Smooth muscle cell (in vitro differentiated cells): ENCODE measurements at regions not wholly inside any gene's neighbourhood (a gene's known extent, or its start where the extent isn't known, plus 50 kb on each side); places are given as distances from the start of the nearest gene placed in this dataset.
A peak's percentile ranks its signal among the peaks of the same experiment; 100 is the strongest.

ENCODE experiments used
- DNase-seq: peaks from one replicate; lab custom pipeline; 2025; ENCODE audit not compliant: unreplicated experiment; lab: John Stamatoyannopoulos, UW
- H2AFZ ChIP-seq: fragments of 200-600 bp; sonication (generic); 2 replicates; pipeline ENCODE4 v1.6.0; 2016; ENCODE audit warnings: antibody characterized with exemption, low read depth, mild to moderate bottlenecking
- H3F3A ChIP-seq: fragments of 200-600 bp; sonication (generic); 2 replicates; pipeline ENCODE4 v1.6.0; 2017; ENCODE audit warnings: antibody characterized with exemption, low read depth
- H3K27ac ChIP-seq: fragments of 200-600 bp; sonication (generic); 2 replicates; pipeline ENCODE4 v1.5.1; 2016; ENCODE audit warnings: low read depth, mild to moderate bottlenecking
- H3K27me3 ChIP-seq: fragments of 200-600 bp; sonication (generic); 2 replicates; pipeline ENCODE4 v1.6.1; 2016; ENCODE audit warnings: low read depth, mild to moderate bottlenecking
- H3K36me3 ChIP-seq: fragments of 200-600 bp; sonication (generic); 2 replicates; pipeline ENCODE4 v1.5.1; 2016; ENCODE audit warnings: low read depth
- H3K4me1 ChIP-seq: fragments of 200-600 bp; sonication (generic); 2 replicates; pipeline ENCODE4 v1.5.1; 2016; ENCODE audit warnings: low read depth
- H3K4me2 ChIP-seq: fragments of 200-600 bp; sonication (generic); 2 replicates; pipeline ENCODE4 v1.6.0; 2016; ENCODE audit warnings: mild to moderate bottlenecking
- H3K4me3 ChIP-seq: fragments of 200-600 bp; sonication (generic); 2 replicates; pipeline ENCODE4 v1.5.1; 2016; ENCODE audit warnings: mild to moderate bottlenecking
- H3K79me2 ChIP-seq: fragments of 200-600 bp; sonication (generic); 2 replicates; pipeline ENCODE4 v1.6.0; 2016; ENCODE audit warnings: low read depth, mild to moderate bottlenecking
- H3K9ac ChIP-seq: fragments of 200-600 bp; sonication (generic); 2 replicates; pipeline ENCODE4 v1.6.0; 2016; ENCODE audit warnings: low read depth
- H3K9me3 ChIP-seq: fragments of 200-600 bp; sonication (generic); replicated peaks from 2 replicates; pipeline ENCODE4 v1.5.1; 2016; ENCODE audit warnings: low read depth
- H4K20me1 ChIP-seq: fragments of 200-600 bp; sonication (generic); 2 replicates; pipeline ENCODE4 v1.6.0; 2016; ENCODE audit warnings: low read depth
- CTCF ChIP-seq: fragments of 200-600 bp; sonication (generic); IDR thresholded peaks from 2 replicates; pipeline ENCODE4 v1.5.1; 2017; ENCODE audit warnings: borderline replicate concordance, mild to moderate bottlenecking, antibody characterized with exemption; ENCODE audit not compliant: insufficient read depth, poor library complexity, severe bottlenecking
- WGBS: methylation state at CpG from one replicate; pipeline ENCODE4 v1.1.7; 2016; ENCODE audit warnings: low lambda C conversion rate; 5-methylcytosine and 5-hydroxymethylcytosine counted together

DNA sequence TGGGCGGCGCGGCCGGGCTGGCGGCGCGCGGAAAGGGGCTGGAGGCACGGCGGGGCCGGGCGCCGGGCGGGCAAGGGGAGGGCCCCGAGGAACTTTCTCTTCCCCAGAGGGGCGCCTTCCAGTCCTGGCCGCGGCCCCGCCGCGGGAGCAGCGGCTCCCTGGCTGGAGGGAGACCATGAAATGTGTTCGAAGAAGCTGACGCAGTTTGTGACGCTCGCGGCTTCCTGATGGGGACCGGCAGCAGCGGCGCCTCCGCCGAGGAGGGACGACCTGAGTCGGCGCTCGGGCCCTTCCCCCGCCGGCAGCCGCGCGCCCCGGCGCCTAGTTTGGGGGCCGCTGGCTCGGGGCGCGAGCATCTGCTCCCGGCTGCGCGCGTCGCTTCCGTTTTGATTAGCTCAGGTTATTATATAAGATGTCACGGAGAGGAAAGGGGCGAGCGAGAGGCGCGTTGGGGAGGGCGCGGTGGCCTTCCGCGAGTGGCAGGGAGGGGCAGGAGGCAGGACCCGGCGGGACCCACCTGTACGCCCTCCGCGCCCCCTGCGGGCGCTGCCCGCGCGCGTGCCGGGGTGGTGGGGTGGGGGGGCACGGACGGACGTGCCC lies 57.1 kb upstream of the PCGF5 start:
- WGBS, result 1% methylated on average over 49 of the region's 77 CpGs
- H2AFZ ChIP-seq, result peak overlapping the region; percentile 90
- DNase-seq, result peak; percentile 55
- peak overlapping the region; percentile 93 for H3K4me2 ChIP-seq
- H4K20me1 ChIP-seq, result peaks cover 17% of the 10 kb centered on the region
- no peaks in the 10 kb centered on the region for H3K79me2 ChIP-seq
- H3K9me3 ChIP-seq, result no peaks in the 10 kb centered on the region
- H3K27me3 ChIP-seq, result peaks cover 16% of the 10 kb centered on the region
- H3K4me3 ChIP-seq, result peak overlapping the region; percentile 94
- H3K4me1 ChIP-seq, result peaks cover 3% of the 10 kb centered on the region
- H3K27ac ChIP-seq, result no peak overlapping the region
- H3K9ac ChIP-seq, result peak overlapping the region; percentile 84
- no peaks in the 10 kb centered on the region for H3F3A ChIP-seq
- no peaks in the 10 kb centered on the region for H3K36me3 ChIP-seq
- no peak for TF ChIP-seq CTCF

- H3K4me3 ChIP-seq, result peak overlapping the region; percentile 94
- H3K27me3 ChIP-seq, result peaks cover 16% of the 10 kb centered on the region
- peak overlapping the region; percentile 90 for H2AFZ ChIP-seq
- H3K9me3 ChIP-seq, result no peaks in the 10 kb centered on the region
- peaks cover 17% of the 10 kb centered on the region for H4K20me1 ChIP-seq
- no peaks in the 10 kb centered on the region for H3F3A ChIP-seq
- 6% methylated on average over 37 of the region's 38 CpGs for WGBS
- no peaks in the 10 kb centered on the region for H3K79me2 ChIP-seq
- peak overlapping the region; percentile 93 for H3K4me2 ChIP-seq
- TF ChIP-seq CTCF, result no peak
- H3K9ac ChIP-seq, result peak overlapping the region; percentile 84
- H3K27ac ChIP-seq, result peak overlapping the region; percentile 33
- peak; percentile 43 for DNase-seq
- H3K4me1 ChIP-seq, result peaks cover under 1% of the 10 kb centered on the region
- H3K36me3 ChIP-seq, result no peaks in the 10 kb centered on the region
Measured at GRCh38 chr10:91163869-91164474, 56.5 kb upstream of the PCGF5 start.

- TF ChIP-seq CTCF, result no peak
- H3K4me1 ChIP-seq, result no peaks in the 10 kb centered on the region
- no peaks in the 10 kb centered on the region for H3K36me3 ChIP-seq
- H3K27ac ChIP-seq, result peak overlapping the region; percentile 33
- no peaks in the 10 kb centered on the region for H3K9me3 ChIP-seq
- peaks cover 16% of the 10 kb centered on the region for H3K27me3 ChIP-seq
- no peak overlapping the region for H3K9ac ChIP-seq
- no peak overlapping the region for H2AFZ ChIP-seq
- no peaks in the 10 kb centered on the region for H3F3A ChIP-seq
- no peak for DNase-seq
- H3K4me2 ChIP-seq, result peak overlapping the region; percentile 93
- 70% methylated on average over 7 of the region's 7 CpGs for WGBS
- peak overlapping the region; percentile 94 for H3K4me3 ChIP-seq
- H4K20me1 ChIP-seq, result peaks cover 17% of the 10 kb centered on the region
- H3K79me2 ChIP-seq, result no peaks in the 10 kb centered on the region
Measured at GRCh38 chr10:91164520-91165065, 55.9 kb upstream of the PCGF5 start.
